DLD1 (cell line): ENCODE measurements at regions not wholly inside any gene's neighbourhood (a gene's known extent, or its start where the extent isn't known, plus 50 kb on each side); places are given as distances from the start of the nearest gene placed in this dataset.
"Not testable (repeated sequence)": the region's sequence is repeated elsewhere in the genome, so short reads cannot be mapped to it uniquely, and the experiment has no call there.

Experiments
- in situ Hi-C: cut with HindIII; loops from 2 replicates; pipeline ENCODE4 v1.10.0; 2017; ENCODE audit warnings: low sequenced_read_pairs

DNA sequence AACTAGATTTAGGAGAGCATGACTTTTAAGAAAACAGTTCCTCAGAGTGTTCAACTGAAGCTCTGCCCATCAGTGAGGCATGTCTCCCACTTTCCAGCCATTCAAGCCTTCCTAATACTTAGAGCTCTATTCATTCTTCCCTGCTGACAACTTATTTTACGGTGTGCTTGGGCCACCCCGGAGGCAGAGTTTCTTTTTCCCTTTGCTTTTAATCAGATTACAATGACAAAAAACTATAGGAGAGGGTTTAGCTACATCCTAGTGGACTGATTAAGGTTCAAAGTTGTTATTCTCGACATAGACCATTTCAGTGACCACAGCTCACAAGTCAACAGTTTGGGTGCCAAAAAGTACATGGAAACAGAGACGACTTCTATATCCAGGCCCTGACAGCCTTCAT, 167.8 kb upstream of the TRIB2 start:
- in situ Hi-C loops: no loop called here

GRCh38 chr2:12549641-12550040, 167.1 kb upstream of the TRIB2 start:
- in situ Hi-C loops: no loop called here

GRCh38 chr2:12552092-12552491, 164.6 kb upstream of the TRIB2 start:
- in situ Hi-C loops: no loop called here

- in situ Hi-C loops: no loop called here
These were observed 162.3 kb upstream of the TRIB2 start for GRCh38 chr2:12554224-12555011.

DNA sequence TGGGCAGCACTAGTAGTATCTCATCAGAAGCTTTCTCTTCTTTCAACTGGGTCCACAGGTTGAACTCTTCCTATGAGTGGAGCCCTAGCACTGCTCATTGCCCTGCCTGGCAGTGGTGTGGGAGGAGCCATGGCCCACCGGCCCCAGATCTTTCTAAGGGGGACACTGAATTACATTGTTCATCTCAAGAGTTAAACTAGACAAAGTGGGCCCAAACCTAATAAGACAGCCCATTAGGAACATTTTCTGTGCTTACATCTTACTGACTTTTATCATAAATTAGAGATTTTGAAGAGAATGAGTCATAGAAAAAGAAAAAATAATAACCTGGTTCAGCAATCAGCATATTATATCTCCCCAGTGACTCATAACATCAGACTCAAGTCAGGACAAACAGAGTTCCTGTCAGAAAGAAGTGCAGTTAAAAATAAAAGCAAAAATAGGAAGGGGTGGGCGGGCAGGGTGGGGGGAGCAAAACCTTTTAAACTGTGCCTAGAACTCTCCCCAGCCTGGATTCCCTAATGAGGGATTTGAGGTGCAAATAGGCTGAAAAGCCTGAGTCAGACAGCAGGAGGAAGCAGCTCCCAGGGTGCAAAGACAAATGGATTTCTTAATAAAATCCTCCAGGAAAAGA, 161.6 kb upstream of the TRIB2 start:
- in situ Hi-C loops: no loop called here

GRCh38 chr2:12556762-12557161, 160.0 kb upstream of the TRIB2 start:
- in situ Hi-C loops: no loop called here

DNA sequence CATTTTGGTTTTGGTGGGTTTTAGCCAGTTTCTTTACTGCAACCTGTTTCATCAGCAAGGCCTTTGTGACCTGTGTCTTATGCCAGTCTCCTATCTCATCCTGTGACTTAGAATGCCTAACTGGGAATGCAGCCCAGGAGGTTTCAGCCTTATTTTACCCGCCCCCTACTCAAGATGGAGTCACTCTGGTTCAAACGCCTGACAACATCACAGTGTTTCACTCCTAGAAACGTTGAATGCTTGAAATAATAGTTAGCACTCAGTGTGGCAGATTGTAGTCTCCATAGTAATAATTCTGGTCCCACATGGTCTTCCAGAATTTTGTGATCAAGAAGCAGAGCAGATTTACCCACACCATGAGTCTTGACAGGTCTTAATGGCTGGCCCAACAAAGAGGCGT, 159.0 kb upstream of the TRIB2 start:
- in situ Hi-C loops: no loop called here

- in situ Hi-C loops: no loop called here
These were observed 158.2 kb upstream of the TRIB2 start for GRCh38 chr2:12558519-12558918.

GRCh38 chr2:12560618-12561017, 156.1 kb upstream of the TRIB2 start:
- in situ Hi-C loops: no loop called here

- in situ Hi-C loops: no loop called here
These were observed 149.3 kb upstream of the TRIB2 start for GRCh38 chr2:12567411-12567810.

DNA sequence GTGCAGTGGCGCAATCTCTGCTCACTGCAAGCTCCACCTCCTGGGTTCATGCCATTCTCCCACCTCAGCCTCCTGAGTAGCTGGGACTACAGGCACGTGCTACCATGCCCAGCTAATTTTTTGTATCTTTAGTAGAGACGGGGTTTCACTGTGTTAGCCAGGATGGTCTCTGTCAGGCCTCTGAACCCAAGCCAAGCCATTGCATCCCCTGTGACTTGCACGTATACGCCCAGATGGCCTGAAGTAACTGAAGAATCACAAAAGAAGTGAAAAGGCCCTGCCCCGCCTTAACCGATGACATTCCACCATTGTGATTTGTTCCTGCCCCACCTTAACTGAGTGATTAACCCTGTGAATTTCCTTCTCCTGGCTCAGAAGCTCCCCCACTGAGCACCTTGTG, 147.2 kb upstream of the TRIB2 start:
- in situ Hi-C loops: not testable (repeated sequence)

DNA sequence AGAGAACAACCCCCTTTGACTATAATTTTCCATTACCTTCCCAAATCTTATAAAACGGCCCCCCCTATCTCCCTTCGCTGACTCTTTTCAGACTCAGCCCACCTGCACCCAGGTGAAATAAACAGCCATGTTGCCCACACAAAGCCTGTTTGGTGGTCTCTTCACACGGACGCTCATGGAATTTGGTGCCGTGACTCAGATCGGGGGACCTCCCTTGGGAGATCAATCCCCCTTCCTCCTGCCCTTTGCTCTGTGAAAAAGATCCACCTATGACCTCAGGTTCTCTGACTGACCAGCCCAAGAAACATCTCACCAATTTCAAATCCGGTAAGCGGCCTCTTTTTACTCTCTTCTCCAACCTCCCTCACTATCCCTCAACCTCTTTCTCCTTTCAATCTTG, 146.8 kb upstream of the TRIB2 start:
- in situ Hi-C loops: not testable (repeated sequence)

- in situ Hi-C loops: no loop called here
These were observed 139.6 kb upstream of the TRIB2 start for GRCh38 chr2:12577091-12577490.

DNA sequence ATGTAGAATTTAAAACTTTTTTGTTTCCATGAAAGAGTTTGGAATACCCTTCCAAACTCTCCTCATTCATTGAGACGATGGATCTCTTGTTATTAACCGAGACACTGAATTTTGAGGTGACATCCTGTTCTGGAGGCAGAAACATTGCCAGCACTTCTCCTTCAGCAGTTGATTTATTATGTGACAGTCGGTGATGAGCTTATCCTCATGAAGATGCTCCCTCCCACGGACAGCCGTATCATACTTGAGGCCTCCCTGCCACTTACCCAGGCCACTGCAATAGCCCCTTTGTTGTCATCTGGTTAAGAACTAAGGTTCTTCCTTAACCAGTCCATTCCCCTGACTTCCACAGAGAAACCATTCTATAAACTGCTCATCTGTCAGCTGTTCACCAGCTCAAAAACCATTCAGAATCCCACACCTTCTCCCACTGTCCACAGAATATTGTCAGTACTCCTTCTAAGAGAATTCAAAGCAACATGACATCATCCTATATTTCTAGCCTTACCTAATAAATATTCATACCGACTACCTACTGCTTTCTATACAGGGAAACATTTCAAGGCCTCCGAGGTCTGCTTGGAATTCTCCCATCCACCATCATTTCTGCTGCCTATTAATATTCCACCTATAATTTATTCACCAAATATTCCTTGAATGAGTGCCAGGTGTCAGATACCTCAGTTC, 139.0 kb upstream of the TRIB2 start:
- in situ Hi-C loops: no loop called here

GRCh38 chr2:12579018-12579417, 137.7 kb upstream of the TRIB2 start:
- in situ Hi-C loops: no loop called here

DNA sequence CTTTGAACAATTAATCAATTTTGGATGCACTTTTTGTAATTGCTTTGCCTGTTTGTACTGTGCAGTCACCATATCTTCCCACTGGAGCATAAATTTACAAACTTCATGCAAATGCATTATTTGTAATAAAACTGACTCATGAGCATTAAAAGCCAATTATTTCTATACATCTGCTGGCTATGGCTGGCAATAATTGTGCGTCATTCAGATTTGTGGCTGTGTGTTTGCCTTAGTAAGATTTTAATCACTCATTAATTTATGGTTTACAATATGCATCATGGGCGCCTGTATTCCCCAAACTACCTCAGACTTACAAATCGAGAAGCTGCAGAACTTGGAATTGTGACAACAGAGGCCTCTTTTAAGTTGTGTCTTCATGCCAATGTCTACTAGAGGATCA, 132.4 kb upstream of the TRIB2 start:
- in situ Hi-C loops: no loop called here

DNA sequence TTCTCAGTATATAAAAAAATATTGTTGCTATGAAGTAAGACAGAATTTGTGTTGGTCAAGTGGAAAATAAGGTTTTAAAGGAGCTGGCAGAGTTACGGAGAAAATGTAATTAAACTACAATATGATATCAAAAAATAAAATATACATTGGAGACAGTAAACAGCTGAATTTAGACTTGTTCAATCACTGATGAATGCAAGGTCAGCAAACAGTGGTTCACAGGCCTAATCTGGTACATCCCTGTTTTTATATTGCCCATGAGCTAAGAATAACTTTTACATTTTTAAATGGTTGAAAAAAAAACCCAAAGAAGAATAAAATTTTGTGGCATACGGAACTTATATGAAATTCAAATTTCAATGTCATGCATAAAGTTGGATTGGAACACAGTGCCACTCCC, 131.0 kb upstream of the TRIB2 start:
- in situ Hi-C loops: no loop called here

GRCh38 chr2:12587228-12587627, 129.5 kb upstream of the TRIB2 start:
- in situ Hi-C loops: no loop called here

GRCh38 chr2:12587729-12588522, 128.8 kb upstream of the TRIB2 start:
- in situ Hi-C loops: no loop called here

DNA sequence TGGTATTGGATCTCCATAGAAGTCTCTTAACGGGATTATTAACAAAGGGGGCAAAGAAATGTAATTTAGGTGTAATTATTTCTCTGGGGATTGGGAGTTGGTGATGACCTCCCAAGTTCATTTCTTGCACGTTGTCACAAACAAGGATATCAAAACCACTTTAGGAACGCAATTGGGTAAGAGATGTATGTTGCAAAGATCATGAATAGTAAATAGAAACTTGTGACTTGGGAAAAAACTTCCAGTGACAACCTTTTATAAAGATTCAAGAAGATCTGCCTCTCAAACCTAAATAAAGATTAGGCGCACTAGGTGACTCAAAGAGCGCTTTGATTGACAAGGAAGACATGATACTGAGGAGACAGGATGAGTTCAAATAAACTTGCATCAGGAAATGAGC, 127.8 kb upstream of the TRIB2 start:
- in situ Hi-C loops: no loop called here

DNA sequence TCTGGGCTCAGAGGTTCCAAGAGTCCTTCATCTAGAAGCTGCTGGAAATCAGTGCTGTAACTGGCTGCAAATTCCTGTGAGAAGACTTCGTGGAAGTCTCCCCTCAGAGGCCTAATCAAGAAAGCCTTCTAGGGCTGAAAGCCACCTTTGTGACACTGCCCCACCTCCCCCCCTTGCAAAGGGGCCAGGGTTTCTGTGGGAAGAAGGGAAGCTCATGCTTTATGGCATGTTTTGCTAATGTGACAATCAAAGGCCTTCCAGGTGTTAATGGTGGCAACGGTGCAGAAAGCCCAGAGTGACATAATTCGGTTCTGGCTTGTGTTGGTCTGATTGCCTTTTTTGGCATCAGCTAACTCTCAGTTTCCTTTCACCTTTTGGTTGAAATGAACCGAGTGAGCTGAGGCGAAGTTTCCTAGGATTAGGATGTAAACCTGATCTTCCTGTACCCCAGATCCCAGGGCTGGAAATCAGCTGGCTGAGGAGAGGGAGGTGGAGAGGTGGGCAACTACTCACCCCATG, 126.9 kb upstream of the TRIB2 start:
- in situ Hi-C loops: no loop called here
